HG03025 (cell line): ENCODE measurements at regions not wholly inside any gene's neighbourhood (a gene's known extent, or its start where the extent isn't known, plus 50 kb on each side); places are given as distances from the start of the nearest gene placed in this dataset.
"Not testable (repeated sequence)": the region's sequence is repeated elsewhere in the genome, so short reads cannot be mapped to it uniquely, and the experiment has no call there.

Experiments
- ATAC-seq: cut with Tn5 transposase; IDR thresholded peaks from one replicate; pipeline ENCODE4 v1.9.1; 2021; ENCODE audit warnings: mild to moderate bottlenecking, moderate library complexity; ENCODE audit not compliant: unreplicated experiment, low FRiP score

DNA sequence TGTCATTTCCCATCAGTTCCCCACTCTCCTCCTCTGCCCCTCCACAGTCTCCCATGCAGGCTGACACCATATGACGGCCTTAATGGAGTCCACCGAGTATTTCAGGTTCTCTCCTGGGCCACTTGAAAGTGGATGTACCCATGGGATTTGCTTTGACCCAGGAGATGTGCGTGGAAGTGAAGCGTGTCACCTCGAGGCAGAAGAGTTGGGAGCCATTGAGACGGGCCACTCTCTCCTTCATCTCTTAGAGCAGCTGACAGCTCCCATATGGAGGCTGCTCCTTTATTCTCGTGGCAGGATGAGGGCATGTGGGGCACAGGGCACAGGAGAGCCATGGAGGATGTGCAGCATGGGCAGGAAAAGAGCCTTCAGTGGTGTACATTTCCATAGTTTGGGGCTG lies 144.7 kb upstream of the CRYM start:
- ATAC-seq, result not testable (repeated sequence)

DNA sequence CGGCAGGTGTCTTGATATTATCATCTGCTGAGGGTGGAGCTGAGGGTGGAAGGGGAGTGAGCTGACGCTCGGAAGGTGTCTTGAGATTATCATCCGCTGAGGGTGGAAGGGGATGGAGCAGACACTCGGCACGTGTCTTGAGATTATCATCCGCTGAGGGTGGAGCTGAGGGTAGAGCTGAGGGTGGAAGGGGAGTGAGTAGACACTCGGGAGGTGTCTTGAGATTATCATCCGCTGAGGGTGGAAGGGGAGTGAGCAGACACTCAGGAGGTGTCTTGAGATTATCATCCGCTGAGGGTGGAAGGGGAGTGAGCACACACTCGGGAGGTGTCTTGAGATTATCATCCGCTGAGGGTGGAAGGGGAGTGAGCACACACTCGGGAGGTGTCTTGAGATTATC lies 126.6 kb upstream of the CRYM start:
- not testable (repeated sequence) for ATAC-seq

DNA sequence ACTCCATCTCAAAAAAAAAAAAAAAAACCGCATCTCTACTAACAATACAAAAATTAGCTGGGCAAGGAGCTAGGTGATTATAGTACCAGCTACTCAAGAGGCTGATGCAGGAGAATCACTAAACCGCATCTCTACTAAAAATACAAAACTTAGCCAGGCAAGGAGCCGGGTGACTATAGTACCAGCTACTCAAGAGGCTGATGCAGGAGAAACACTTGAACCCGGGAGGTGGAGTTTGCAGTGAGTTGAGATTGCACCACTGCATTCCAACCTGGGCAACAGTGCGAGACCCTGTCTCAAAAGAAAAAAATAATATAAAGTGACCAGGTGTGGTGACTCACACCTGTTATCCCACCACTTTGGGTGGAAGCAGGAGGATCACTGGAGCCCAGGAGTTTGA lies 119.8 kb upstream of the CRYM start:
- not testable (repeated sequence) for ATAC-seq

DNA sequence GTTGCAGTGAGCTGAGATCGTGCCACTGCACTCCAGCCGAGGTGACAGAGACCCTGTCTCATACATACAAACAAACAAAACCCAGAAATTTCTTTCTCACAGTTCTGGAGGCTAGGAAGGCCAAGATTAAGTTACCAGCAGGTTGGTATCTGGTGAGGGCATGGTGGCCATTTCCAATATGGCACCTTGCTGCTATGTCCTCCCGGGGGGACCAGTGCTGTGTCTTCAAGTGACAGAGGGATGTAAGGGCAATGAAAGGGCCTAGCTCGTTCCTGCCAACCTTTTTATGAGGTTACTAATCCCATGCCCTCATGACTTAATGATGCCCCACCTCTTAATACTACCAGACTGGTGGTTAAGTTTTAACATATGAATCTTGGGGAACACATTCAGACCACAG lies 118.5 kb upstream of the CRYM start:
- ATAC-seq, result not testable (repeated sequence)

DNA sequence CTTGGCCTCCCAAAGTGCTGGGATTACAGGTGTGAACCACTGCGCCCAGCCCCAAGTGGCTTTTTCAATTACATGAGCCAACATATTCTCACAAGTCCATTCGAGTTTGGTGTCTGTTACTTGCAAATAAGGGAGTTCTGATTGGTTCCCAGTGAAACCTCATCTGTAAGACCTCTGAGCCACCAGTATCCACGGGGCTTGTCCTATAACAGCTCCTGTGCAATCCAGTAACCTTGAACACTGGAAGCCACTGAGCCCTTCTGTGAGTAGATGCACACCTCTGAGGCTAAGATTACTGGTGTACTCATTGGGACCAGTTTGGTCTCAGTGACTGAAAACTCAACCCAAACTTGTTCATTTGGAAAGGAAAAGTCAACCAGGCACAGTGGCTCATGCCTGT lies 112.5 kb upstream of the CRYM start:
- not testable (repeated sequence) for ATAC-seq

DNA sequence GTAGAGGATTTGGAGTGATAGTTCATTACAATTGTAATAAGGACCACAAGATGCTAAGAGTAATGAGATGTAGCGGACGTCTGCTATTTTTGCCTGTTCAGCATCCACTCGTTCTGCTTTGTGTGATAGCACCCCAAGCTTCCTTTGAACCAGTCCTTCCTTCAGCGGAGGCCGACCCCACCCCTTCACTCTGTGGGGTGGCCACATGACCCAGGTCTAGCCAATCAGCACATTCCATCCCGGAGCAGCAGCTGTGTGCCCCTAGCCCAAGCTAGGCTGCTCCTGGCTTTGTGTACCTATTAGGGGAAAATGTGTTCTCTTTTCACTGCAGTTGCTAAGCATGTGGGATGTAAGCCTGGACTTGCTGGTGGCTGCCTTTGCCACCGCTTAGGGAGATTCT lies 111.8 kb upstream of the CRYM start:
- not testable (repeated sequence) for ATAC-seq

DNA sequence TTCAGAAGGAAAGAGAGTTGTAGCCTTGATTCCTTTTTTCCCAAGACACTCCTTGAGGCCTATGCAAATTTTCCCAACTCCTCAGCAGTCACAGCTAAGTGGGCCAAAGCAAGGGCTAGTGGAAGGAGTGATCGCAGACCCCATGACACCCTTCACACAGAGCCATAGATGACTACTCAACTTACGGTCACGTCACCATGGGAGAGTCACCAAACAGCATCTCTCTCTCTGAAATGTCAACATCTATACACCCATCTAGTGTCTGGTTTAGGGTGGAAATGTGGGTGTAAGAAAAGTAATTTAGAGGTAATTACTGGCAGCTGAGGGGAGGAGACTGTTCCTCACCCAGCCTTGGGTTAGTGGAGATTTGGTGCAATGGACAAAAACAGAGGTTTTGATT lies 109.7 kb upstream of the CRYM start:
- not testable (repeated sequence) for ATAC-seq

DNA sequence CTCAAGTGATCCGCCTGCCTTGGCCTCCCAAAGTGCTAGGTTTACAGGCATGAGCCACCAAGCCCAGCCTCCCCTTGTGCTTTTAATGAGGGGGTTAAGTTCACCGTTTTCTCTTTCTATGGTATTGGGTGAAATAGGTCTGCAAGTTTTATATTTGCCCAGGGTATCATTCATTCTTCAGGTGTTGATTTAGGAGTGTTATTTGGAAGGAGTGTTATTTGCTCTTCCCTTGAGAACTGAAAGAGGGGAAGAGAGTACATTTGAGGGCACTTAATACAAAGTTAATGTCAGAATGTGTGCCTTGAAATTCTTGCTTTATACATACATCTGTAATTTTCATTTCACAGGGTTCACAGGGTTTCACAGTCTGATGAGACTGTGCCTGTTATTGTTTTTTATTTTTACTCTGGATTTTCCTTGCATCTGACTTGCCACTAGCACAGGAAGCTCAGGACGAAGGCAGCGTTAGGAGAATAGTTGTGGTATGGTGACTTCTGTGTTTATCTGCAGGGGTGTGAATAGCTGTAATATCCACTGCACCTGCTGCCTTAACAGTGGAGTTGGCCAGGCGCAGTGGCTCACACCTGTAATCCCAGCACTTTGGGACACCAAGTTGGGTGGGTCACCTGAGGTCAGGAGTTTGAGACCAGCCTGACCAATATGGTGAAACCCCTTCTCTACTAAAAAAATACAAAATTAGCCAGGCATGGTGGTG lies 108.3 kb upstream of the CRYM start:
- ATAC-seq, result not testable (repeated sequence)

DNA sequence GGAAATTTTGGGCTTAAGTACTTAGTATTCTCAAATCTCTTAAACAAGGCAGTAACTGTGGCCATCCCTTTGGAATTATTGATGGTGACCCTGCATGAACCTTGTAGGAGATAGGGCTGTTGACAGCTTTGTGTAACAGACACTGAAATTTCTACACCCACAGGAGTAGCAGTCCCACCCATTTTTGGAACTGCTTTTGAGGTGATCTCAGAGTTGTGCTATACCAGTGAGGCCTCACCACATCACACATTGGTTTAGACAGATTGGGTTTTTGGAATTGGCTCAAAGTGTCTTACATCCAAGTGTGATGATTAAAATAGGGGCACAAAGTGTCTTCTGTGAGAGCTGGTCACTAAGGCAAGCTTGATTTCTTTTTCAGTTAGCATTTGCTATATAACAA lies 105.6 kb upstream of the CRYM start:
- ATAC-seq, result not testable (repeated sequence)

DNA sequence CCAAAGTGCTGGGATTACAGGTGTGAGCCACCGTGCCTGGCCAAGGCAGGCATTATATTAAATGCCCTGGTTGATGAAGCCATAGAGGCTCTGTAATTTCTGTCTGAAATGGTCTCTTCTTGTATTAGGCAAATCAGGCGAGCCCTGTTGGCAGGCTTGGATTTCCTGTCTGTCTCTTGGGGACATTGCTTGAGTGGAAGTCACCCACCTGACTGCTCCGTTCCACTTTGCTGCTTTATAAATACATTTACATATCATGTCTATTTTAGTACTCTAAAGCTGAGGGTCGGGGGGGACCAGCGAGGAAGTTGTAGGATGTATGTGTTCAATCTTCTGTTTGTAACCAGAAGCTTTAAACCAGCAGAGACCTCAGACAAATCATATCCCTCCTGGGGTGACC lies 101.6 kb upstream of the CRYM start:
- ATAC-seq, result not testable (repeated sequence)

DNA sequence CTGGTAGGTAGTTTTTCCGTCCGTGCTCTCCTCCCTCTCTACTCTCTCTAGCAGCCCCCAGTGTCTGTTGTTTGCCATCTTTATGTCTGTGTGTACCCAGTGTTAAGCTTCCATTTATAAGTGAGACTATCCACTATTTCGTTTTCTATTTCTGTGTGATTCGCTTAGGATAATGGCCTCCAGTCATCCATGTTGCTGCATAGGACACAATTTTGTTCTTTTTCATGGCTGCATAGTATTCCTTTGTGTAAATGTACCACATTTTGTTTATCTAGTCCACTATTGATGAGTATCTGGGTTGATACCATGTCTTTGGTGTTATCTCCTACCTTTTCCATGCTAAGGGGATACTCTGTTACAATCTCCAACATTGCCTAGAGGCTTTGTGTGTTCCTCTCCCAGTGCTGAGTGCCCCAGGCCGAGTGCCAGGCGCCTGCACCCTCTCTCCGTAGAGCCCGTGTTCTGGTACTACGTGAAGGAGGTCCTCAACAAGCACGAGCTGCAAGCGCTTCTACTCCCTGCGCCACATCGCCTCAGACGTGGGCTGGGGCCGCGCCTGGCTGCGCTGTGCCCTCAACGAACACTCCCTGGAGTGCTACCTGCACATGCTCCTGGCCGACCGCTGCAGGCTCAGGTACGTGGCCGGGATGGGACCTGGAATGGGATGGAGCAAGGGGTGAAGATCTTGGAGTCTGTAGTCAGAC lies 98.3 kb upstream of the CRYM start:
- ATAC-seq, result not testable (repeated sequence)

DNA sequence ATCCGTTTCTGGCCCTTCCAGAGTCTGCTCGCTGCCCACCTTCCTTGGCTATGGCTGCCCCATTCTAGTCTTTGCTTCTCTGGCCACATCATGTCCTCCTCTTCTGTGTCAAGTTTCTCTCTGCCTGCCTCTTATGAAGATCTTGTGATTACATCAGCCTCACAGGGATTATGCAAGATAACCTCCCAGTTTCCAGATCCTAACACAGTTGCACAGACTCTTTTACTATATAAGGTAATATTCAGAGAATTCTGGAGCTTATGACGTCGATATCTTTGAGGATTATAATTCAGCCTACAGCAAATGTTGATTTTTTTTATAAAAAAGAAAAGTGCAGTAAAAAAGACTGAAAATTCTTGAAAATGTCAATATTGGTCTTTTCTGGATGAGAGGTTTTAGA lies 97.2 kb upstream of the CRYM start:
- ATAC-seq, result not testable (repeated sequence)

DNA sequence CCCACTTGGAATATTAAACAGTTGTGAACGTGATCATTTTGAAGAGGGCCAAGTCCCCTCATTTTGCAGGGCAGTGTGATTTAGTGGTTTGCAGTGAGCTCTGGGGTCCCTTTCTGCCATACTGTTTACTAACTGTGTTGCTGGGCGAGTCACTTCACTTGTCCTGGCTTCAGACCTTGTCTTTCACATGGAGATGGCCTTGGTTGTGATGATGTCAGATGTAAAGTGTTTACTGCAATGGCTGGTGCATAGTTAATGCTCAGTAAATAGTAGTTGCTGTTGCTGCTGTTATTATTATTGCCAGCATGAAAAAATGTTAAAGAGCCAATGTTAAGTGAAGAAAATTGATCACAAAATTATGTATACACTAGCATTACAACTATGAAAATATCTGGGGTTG lies 95.4 kb upstream of the CRYM start:
- ATAC-seq, result not testable (repeated sequence)

DNA sequence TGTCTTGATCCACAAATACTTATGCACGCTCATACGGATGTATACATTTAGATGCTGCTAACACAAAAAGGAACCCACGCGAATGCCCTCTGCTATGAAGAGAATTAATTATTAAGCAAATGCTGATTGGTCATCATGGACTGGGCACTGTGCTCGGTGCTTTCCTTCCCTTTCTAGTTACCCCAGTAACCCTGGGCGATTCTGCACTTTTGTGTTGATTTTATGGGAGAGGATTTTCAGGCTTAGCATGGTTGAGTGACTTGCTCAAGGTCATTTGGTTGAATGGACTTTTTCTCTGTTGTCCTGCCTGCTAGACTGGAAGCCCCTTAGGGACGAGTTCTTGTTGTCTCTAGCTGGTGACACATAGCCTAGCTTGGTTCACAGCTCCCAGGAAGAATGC lies 94.8 kb upstream of the CRYM start:
- ATAC-seq, result not testable (repeated sequence)

DNA sequence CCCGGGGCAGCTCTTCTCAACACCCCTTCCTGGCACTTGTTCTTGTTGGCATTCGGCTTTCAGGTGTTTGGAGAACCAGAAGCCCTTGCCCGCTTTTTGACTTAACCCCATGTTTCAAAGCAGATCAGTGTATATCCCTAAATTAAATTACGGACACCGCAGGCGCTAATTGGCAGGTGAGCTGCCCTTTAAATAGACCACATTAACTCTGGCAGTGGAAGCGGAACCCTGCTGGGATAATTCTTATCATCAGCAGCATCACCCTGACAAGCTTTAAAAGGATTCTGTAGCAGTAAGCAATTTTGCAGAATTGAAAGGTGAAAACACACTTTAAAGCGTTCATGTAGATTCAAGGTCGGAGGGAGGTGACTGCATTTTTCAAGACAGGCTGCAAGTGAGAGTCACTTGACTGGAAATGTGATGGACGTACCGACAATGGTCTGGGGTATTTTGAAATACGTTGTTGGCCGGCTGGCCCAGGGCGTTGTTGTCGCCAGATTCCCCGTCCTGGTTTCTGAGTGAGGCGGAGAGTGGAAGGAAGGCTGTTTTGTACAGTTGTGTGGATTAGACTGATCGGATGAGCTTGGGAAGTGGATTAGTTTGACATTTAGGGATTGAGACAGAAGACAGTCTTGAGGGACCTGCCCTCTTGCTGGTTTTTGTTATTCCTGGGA lies 94.2 kb upstream of the CRYM start:
- ATAC-seq, result not testable (repeated sequence)

DNA sequence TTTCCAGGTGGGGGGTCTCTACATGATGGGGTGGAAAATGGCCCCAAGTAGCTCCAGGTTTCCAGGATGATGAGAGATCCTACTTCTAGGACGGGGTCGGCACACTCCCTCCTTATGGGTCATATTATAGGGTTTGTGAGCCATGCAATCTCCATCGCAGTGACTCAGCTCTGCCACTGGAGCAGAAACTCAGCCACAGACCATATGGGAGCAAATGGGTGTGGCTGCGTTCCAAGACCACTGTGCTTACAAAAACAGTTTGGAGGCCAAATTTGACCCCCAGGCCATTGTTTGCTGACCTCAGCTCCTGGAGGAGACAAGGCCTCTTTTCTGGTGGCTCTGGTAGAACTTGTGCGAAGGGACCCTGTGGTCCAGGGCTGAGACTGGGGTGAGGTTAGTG lies 92.7 kb upstream of the CRYM start:
- ATAC-seq, result not testable (repeated sequence)

DNA sequence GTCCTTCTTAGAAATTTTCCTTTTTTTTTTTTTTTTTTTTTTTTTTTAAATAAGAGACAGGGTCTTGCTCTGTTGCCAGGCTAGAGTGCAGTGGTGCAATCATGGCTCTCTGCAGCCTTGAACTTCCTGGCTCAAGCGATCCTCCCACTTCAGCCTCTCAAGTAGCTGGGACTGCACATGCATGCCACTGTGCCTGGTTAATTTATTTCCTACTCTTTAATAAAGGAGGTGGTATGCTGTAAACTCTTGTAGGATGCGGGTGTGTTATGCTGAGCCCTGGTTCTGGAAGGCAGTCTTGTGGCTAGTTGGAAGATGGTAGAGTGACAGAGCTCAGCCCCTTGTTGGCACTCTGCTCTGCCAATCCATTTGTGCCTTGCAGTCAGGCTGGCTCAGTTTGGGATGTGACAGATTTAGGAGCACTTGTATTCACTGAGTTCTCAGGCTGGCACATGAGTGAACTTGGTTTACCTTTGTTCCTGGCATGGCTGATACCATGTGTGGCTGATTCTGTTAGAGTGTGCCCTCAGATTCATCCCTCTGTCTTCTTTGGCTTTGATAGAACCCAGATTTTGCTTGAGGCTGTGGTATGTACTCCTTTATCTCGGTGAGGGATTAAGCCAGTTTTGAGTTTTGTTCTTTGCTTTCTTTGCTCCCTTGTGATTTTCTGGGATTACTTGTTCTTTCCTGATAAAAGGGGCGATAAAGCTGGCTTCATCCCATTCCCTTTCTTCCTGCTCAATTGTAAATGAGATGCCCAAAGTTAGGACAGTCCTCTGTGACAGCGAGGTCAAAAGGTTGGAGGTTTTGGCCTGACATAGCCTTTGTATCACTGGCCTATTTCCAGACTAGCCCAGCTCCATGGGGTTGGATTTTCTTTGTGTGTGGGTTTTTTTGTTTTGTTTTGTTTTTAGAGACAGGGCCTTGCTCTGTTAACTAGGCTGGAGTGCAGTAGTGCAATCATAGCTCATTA lies 91.2 kb upstream of the CRYM start:
- ATAC-seq, result not testable (repeated sequence)

DNA sequence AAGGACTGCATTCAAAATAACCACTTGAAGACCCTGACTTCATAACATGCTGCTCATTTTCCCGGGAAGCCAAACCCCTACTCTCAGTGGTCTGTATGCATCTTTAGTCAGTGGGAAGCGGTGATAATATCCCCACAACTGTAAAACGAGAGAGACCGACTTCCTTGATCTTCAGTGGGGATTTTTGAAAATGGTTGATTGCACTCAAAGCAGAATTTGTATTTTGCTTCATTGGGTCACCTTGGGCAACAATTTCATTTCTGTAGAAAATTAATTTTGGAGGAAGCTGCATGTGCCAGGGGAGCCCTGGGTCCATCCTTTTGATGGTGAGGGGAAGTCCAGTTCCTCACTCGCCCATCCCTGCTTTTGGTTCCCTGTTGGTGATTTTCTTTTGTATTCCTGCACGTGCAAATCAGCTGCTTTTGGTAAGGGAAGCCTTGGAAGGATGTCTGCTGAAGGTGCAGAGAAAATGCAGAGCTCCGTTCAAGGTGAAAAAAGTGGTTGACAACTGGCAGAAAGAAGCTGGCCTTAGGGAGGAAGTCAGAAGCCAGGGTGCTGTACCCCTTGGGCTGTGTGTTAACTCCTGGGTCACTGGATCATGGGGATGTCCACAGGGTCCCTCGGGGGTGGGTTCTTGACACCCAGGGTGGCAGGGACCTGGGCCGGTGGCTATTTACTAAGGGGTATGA lies 89.8 kb upstream of the CRYM start:
- not testable (repeated sequence) for ATAC-seq

DNA sequence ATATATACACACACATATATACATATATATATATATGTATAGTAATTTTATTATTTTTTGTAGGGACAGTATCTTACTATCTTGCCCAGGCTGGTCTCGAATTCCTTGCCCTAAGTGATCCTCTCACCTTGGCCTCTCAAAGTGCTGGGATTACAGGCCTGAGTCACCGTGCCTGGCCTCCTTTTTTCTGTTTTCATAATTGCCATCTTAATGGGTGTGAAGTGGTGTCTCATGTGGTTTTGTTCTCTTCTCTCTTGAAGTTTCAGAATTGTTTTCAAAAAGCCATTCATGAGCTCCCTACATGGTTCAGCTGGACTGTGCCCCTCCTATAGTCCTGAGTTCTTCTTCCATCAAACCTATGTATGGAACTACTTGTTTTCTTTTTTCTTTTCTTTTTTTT lies 88.9 kb upstream of the CRYM start:
- ATAC-seq, result not testable (repeated sequence)

DNA sequence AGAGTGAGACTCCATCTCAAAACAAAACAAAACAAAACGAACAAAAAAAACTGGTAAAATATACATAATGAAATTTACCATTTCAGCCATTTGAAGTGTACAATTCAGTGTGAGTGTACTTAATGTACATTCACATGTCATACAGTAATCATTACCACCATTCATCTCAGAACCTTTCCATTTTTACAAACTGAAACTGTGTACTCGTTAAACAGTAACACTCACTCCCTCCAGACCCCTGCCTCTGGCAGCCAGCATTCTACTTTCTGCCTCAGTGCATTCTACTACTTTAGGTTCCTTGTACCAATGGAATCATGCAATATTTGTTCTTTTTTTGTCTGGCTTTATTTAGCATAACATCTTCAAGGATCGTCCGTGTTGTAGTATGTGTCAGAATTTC lies 87.5 kb upstream of the CRYM start:
- not testable (repeated sequence) for ATAC-seq
